GM04504 (cell line): ENCODE measurements at regions not wholly inside any gene's neighbourhood (a gene's known extent, or its start where the extent isn't known, plus 50 kb on each side); places are given as distances from the start of the nearest gene placed in this dataset.
"Not testable (repeated sequence)": the region's sequence is repeated elsewhere in the genome, so short reads cannot be mapped to it uniquely, and the experiment has no call there.

Experiments
- DNase-seq: peaks from one replicate; pipeline ENCODE4 v3.0.0-alpha.2; 2012; ENCODE audit warnings: low read depth

DNA sequence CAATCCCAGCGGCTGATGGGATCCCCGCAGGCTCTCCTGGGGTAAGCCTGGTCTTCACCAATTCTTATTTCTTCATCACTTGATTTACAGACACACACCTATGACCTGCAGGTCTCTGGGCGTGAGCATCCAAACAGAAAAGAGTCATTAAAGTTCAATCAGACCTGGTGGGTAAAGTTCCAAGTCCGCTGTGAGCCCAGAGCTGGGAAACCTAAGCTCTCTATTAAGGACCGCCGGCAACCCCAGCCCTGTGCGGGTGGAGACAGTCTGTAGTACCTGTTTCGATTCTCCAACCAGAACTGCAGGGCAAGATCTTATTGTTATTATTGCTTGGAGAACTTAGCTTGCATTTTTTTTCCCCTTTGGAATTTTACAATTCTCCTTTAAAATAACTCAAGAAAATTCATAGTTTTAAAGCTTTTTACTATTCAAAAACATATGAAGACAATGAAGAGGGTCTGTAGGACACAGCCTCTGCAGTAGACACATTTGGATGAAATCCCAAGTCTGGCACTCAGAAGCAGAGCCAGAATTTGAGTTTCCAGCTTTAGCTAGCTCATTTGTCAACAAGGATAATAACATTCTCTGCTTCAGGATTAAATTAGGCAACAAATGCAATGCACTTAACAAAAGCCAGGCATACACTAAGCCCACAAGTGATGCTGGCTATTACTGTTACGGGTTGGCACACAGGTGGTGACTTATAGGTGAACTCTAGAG lies 376.4 kb downstream of the INSIG2 start:
- DNase-seq = no peak

GRCh38 chr2:118464046-118464445 lies 375.8 kb downstream of the INSIG2 start:
- DNase-seq = no peak

DNA sequence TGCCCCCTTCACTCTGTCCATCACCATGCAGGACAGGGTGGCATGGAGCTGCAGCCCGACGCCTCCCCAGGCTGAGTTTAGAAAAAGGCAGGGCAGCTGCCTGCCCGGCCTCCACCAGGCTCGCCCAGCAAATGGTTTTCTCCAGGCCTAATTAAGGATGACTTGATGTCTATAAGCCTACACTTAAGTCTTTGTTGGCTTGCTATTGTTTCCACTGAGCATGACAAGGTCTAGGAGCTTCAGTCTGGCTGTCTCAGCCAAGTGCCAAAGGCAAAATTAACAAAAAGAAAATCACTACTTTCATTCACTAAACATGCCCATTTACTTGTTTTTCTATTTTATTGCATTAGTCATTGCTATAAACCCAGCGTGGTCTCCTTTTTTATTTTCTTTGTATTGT lies 372.2 kb downstream of the INSIG2 start:
- DNase-seq = no peak

GRCh38 chr2:118459426-118459825 lies 371.2 kb downstream of the INSIG2 start:
- DNase-seq = no peak

DNA sequence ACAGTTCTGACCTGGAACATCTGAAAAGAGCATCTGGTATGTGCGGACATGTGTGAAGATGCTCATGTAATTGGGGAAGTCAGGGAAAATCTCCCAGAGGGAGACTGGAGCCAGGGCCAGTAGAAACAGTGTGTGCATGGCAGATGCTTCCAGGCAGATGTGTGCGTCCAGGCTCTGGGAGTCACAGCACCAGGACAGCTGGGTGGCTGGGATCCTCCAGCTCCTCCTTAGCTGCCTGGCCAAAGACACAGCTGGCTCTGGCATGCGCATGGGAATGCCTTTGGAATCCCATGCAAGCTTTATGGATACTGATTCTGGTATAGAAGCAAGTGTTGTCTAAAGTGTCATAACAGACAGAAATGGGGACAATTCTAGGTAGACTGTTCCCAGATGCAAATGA lies 369.7 kb downstream of the INSIG2 start:
- DNase-seq = no peak

GRCh38 chr2:118449401-118449800 lies 361.1 kb downstream of the INSIG2 start:
- no peak for DNase-seq

GRCh38 chr2:118443596-118443995 lies 355.3 kb downstream of the INSIG2 start:
- DNase-seq = no peak

DNA sequence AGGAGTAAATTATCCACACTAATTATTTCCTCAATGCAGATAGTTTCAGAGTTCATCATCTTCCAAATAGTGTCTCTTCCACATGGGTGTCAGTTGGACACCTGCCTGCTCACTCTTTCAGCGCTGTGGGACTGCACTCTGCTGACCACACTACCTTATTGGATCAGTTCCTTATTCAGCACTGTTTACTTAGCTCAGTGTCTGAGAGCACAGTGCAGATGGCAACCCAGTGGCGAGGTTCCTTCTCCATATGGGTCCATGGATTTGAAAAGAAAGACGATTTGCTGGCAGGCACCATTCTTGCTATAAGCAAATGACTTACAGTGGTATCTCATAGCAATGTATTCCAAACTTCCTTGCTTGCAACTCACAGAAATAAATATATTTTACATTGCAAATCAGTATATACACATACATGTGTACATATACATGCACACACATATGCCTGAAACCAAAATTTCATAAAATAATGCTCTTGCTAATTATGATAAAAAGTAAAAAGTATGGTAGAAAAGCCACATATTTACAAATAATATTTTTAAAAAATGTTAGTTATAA lies 354.8 kb downstream of the INSIG2 start:
- DNase-seq = no peak

DNA sequence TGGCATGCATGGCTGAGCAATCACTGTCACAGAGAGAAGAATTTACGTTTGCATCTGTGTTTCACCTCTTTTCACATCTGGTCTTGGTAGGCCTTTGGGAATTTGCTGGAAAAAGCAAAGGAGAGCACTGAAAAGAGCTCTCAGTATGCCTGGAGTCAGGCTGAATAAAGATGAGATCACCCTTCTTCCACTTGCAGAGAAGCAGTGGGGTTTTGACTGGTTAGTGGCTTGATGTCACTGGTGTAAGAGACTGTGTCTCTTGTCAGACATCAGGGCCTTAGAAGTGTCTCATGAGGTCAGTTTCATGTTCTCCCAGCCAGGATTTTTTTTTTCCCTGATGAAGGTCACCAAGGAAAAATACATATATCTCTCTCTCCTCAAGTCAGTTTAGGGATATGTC lies 353.8 kb downstream of the INSIG2 start:
- DNase-seq = no peak

GRCh38 chr2:118440404-118441098 lies 352.3 kb downstream of the INSIG2 start:
- no peak for DNase-seq

DNA sequence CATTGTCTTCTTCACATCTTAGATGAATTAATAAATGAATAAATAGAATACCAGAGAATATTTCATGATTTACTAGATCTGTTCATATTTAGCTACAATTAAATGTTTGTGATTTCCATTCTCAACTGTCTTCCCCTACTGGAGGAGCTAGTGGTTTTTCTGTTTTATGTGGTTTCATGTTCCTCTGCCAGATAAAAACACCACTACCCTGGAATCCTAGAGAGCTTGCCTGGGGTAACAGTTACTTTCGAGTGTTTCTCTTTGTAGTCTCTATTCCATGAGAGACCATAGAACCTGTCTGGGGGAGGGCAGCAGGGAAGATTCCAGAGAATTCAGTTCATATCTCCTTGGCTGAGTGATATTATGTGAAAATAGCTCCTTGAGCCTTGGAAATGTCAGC lies 349.2 kb downstream of the INSIG2 start:
- no peak for DNase-seq

DNA sequence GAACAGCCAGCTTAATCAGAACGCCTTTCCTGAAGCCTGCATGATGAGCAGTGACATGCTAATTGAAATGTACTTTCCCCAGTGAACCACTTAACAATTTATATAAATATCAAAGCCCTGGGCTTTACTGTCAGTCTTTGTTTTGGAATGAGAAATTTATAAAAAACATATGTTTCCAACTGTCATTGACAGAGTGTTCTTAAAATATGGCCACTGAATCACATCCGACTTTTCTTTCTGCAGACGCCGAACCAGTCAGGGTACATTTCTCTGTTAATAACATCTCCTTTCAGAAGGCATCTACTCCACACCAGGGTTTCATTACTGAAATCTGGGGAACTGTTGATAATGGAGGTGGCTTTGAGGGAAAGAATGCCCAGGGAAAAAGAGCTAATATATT lies 343.7 kb downstream of the INSIG2 start:
- DNase-seq = no peak

DNA sequence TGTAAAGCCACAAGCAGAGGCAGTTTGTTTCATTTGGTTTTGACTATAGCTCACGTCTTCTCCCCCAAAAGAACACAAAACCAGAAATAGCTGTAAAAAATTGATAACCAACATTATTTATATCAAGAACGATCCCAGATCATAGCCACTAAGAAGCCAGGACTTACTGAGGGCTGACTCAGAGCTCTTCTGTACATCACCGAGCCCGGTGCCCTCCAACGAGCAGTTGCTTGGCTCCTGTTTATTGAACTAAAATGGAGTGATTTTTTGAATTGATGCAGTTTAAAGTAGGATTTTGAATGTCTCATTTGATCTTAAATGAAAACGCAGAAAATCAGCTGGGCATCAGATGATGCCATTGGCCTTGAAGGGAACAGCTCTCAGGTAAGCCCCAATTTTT lies 343.3 kb downstream of the INSIG2 start:
- DNase-seq = no peak

- DNase-seq = no peak
Measured at GRCh38 chr2:118431165-118431517, 342.9 kb downstream of the INSIG2 start.

GRCh38 chr2:118430510-118431164 lies 342.4 kb downstream of the INSIG2 start:
- DNase-seq = no peak

GRCh38 chr2:118425191-118425590 lies 336.9 kb downstream of the INSIG2 start:
- DNase-seq = no peak

DNA sequence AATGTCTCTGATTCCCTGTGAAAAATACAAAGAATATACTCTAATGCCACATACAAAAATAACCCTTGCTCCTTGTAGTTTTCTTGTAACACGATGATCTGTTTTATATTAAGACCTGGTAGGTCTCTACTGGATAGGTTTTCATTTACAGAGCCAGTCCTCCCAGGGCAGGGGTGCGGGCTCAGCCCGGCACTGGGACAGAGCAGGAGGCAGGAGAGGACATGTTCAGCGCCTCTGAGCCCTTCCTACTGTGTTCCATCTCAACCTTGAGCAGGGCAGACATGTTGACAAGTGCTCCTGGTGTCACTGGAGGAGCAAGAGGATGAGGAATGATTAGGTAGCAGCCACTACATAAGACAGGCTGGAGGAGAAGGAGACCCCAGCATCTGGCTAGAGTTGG lies 335.5 kb downstream of the INSIG2 start:
- no peak for DNase-seq

DNA sequence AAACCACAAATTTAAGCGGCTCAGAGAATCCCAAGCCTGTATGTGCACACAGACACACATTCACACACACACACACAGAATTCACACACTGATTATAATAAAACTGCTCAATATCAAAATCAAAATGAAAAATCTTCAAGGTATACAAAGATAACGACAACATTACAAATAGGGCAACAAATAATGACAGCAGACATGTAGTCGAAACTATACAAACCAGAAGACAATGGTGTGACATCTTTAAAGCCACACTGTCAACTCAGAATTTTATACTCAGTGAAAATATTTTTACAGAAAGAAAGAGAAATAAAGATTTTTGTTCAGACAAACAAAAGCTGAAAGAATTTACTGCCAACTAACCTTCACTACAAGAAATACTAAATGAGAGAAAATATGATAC lies 333.4 kb downstream of the INSIG2 start:
- no peak for DNase-seq

- DNase-seq = peak; percentile 40
Measured at GRCh38 chr2:118417406-118418120, 329.3 kb downstream of the INSIG2 start.

GRCh38 chr2:118415186-118415585 lies 326.9 kb downstream of the INSIG2 start:
- not testable (repeated sequence) for DNase-seq

DNA sequence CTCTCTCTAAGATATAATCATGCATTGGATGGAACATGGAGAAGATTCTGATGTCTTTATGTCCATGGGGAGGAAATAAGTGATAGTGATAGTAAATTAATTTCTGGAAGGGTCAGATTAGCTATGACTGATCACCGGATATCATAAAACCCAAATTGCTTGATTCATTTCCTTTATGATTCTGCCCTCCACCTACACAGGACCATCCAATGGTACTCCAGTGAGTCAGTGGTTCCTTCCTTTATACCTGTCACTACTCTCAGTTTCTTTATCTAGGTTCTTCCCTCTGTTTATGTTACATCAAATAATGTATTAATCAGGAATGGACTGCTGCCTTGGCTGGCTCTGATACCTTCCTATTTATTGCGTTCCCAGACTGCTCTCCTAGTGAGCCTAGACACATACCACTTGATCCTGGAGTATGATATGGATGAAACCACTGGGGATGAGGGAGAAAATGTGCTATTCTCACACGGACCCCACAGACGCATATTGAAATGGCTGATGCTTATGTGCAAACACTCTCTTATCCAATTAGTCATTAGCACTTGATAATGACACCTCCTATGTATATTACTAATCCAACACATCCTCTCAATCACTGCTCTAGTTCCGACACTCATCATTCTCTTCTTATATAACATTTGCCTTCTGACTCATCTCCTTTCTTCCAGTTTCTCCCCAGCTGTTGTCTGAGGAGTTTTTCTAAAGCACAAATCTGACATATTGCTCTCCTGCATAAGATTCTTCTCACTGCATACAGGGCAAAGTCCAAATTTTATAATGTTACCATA lies 315.6 kb downstream of the INSIG2 start:
- no peak for DNase-seq

- DNase-seq = no peak
Measured at GRCh38 chr2:118388771-118389170, 300.5 kb downstream of the INSIG2 start.
